B cell (primary cell): ENCODE measurements at regions not wholly inside any gene's neighbourhood (a gene's known extent, or its start where the extent isn't known, plus 50 kb on each side); places are given as distances from the start of the nearest gene placed in this dataset.

Experiments
- EZH2 ChIP-seq: IDR thresholded peaks from 2 replicates; pipeline ENCODE4 v1.6.1; 2012; ENCODE audit warnings: borderline replicate concordance, low read depth, mild to moderate bottlenecking, moderate library complexity, low read length; ENCODE audit not compliant: insufficient read depth, poor library complexity, severe bottlenecking
- TF ChIP-seq, protein P1 (sequence below): fragments of 200-600 bp; IDR thresholded peaks from one replicate; pipeline ENCODE4 v1.8.0; 2022; ENCODE audit warnings: antibody characterized with exemption, mild to moderate bottlenecking

- TF ChIP-seq, protein P1, sequence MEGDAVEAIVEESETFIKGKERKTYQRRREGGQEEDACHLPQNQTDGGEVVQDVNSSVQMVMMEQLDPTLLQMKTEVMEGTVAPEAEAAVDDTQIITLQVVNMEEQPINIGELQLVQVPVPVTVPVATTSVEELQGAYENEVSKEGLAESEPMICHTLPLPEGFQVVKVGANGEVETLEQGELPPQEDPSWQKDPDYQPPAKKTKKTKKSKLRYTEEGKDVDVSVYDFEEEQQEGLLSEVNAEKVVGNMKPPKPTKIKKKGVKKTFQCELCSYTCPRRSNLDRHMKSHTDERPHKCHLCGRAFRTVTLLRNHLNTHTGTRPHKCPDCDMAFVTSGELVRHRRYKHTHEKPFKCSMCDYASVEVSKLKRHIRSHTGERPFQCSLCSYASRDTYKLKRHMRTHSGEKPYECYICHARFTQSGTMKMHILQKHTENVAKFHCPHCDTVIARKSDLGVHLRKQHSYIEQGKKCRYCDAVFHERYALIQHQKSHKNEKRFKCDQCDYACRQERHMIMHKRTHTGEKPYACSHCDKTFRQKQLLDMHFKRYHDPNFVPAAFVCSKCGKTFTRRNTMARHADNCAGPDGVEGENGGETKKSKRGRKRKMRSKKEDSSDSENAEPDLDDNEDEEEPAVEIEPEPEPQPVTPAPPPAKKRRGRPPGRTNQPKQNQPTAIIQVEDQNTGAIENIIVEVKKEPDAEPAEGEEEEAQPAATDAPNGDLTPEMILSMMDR: no peak
- no peak for TF ChIP-seq EZH2
These were observed 100.9 kb downstream of the BOD1 start for GRCh38 chr5:173515526-173515925.
